Peyer's patch (tissue), 4 donors: ENCODE measurements at regions not wholly inside any gene's neighbourhood (a gene's known extent, or its start where the extent isn't known, plus 50 kb on each side); places are given as distances from the start of the nearest gene placed in this dataset.

Experiments
- DNase-seq, 3 donors: peaks; one replicate each; pipeline ENCODE4 v3.0.0-alpha.2; 2017 to 2019
- H3K27ac ChIP-seq, 4 donors: fragments of 200-600 bp; sonication (generic); one replicate each; pipeline ENCODE4 v1.5.1; 2016 to 2019
- H3K27me3 ChIP-seq, 2 donors: fragments of 200-600 bp; sonication (generic); one replicate each; pipeline ENCODE4 v1.5.1; 2019
- H3K36me3 ChIP-seq, 3 donors: fragments of 200-600 bp; sonication (generic); one replicate each; pipeline ENCODE4 v1.5.1; 2016 to 2019
- H3K4me1 ChIP-seq, 4 donors: fragments of 200-600 bp; sonication (generic); one replicate each; pipeline ENCODE4 v1.5.1; 2016 to 2019
- H3K4me3 ChIP-seq, 4 donors: fragments of 200-600 bp; sonication (generic); 1 replicate in 3 of 4; 2 replicates in 1 of 4; pipeline ENCODE4 v1.5.1; 2016 to 2019; ENCODE audit warnings: mild to moderate bottlenecking in 1 of 4
- H3K9me3 ChIP-seq, 4 donors: fragments of 200-600 bp; sonication (generic); one replicate each; pipeline ENCODE4 v1.5.1; 2016 to 2019; ENCODE audit warnings: mild to moderate bottlenecking in 1 of 4
- POLR2A ChIP-seq, 2 donors: fragments of 450-650 bp; IDR thresholded peaks; one replicate each; pipeline ENCODE4 v1.5.1; 2017; ENCODE audit warnings: antibody characterized with exemption in 2 of 2, mild to moderate bottlenecking in 2 of 2, moderate library complexity in 2 of 2
- TF ChIP-seq, protein P1 (sequence below), 6 experiments: fragments of 450-650 bp in 4 of 6; fragments of 200-600 bp in 2 of 6; sonication (generic) in 1 of 6; IDR thresholded peaks; one replicate each; pipeline ENCODE4 v1.5.1; 2017 to 2019; ENCODE audit warnings: antibody characterized with exemption in 6 of 6, mild to moderate bottlenecking in 3 of 6, moderate library complexity in 1 of 6

DNA sequence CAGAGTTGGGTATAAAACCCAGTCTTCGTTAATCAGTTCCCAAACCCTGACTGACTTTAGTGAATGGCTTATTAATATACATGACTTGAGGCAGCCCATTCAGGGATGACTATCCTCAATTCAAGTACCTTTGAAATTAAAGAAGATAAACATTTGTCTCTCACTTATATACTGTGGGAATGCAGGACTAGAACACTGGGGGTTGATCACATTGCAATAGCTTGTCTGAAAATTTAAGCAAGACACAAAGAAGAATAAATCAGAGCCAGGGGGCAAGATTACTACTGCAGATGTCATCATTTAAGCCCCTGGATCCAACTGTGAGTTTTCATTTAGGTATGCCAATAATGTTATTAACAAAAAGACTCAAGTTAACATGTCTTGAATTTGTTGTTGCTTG, 647.7 kb downstream of the ZPLD1 start:
- H3K27me3 ChIP-seq: no peaks in the 10 kb centered on the region
- no peaks in the 10 kb centered on the region for H3K4me1 ChIP-seq
- TF ChIP-seq, protein P1, sequence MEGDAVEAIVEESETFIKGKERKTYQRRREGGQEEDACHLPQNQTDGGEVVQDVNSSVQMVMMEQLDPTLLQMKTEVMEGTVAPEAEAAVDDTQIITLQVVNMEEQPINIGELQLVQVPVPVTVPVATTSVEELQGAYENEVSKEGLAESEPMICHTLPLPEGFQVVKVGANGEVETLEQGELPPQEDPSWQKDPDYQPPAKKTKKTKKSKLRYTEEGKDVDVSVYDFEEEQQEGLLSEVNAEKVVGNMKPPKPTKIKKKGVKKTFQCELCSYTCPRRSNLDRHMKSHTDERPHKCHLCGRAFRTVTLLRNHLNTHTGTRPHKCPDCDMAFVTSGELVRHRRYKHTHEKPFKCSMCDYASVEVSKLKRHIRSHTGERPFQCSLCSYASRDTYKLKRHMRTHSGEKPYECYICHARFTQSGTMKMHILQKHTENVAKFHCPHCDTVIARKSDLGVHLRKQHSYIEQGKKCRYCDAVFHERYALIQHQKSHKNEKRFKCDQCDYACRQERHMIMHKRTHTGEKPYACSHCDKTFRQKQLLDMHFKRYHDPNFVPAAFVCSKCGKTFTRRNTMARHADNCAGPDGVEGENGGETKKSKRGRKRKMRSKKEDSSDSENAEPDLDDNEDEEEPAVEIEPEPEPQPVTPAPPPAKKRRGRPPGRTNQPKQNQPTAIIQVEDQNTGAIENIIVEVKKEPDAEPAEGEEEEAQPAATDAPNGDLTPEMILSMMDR (IDR thresholded peaks at IDR 0.05): no peak
- no peak for TF ChIP-seq POLR2A (IDR thresholded peaks at IDR 0.05)
- H3K4me3 ChIP-seq: no peak overlapping the region
- DNase-seq: no peak
- no peaks in the 10 kb centered on the region for H3K36me3 ChIP-seq
- no peaks in the 10 kb centered on the region for H3K9me3 ChIP-seq
- H3K27ac ChIP-seq: no peak overlapping the region

DNA sequence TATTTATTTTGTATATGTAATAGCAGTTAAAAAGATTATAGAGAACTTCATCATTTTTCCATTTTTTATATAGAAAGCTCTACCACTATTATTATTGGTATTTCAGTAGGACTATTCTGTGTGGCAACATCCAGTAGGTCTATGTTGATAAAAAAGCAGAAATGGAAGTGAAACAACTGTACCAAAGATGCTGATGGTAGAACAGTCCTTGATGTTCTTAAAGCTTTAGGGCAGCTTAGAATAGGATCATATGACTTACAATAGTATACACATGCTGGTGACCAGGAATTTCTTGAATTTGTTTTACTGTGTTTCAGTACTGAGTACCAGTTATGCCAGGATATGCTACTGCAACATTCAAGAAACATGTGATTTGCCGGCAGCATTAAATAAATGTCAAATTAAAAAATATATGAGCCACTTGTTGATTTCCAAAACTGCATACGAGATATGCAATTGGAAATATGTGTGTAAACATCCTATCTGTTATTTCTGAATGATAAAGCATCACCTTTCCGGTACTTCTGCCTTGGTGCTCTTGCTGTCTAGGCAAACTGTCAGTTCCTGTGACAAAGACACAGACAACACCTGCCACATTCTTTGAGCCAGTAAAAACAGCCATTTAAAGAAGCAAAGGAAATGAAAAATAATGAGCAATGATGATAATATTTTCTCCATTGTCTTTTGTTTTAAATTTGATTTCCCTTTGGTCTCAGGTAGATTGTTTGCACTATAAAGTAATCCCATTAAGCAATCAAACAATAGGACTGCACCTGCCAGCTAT, 649.2 kb downstream of the ZPLD1 start:
- no peaks in the 10 kb centered on the region for H3K27me3 ChIP-seq
- TF ChIP-seq, protein P1 (IDR thresholded peaks at IDR 0.05): no peak
- no peak for TF ChIP-seq POLR2A (IDR thresholded peaks at IDR 0.05)
- H3K36me3 ChIP-seq: no peaks in the 10 kb centered on the region
- no peak overlapping the region for H3K27ac ChIP-seq
- no peak for DNase-seq
- H3K4me1 ChIP-seq: no peaks in the 10 kb centered on the region
- H3K9me3 ChIP-seq: no peaks in the 10 kb centered on the region
- H3K4me3 ChIP-seq: no peak overlapping the region

DNA sequence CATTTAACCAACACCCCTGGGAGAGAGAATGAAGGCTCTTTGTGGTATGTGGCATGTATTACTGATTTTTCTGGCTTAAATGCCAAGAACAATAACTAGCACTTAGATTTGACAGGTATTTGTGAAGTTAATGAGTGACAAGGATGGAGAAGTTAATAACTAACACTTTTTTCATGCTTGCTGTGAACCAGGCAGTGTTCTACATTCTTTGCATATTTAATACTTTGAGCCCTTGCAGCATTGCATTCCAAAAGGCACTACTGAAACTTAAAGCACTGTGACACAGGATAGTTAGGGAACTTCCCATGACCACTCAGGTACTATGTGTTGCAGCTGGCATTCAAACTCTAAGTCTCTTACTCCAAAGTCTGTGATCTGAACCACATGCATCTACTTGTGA, 650.6 kb downstream of the ZPLD1 start:
- no peak for TF ChIP-seq POLR2A (IDR thresholded peaks at IDR 0.05)
- TF ChIP-seq, protein P1 (IDR thresholded peaks at IDR 0.05): no peak
- no peak overlapping the region for H3K4me3 ChIP-seq
- H3K27me3 ChIP-seq: no peaks in the 10 kb centered on the region
- DNase-seq: no peak
- H3K9me3 ChIP-seq: no peaks in the 10 kb centered on the region
- H3K36me3 ChIP-seq: no peaks in the 10 kb centered on the region
- no peaks in the 10 kb centered on the region for H3K4me1 ChIP-seq
- H3K27ac ChIP-seq: no peak overlapping the region

DNA sequence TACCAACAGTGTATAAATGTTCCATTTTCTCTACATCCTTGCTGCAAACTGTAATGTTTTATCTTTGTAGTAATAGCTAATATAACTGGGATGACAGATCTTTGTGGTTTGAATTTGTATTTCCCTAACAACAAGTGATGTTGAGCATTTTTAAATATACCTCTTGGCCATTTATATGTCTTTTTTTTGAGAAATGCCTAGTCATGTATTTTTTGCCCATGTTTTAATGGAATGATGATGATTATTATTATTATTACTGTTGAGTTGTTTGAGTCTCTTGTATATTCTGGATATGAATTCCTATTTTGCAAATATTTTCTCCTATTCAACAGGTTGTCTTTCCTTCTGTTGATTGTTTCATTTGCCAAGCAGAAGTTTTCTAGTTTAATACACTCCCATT, 654.9 kb downstream of the ZPLD1 start:
- H3K9me3 ChIP-seq: no peaks in the 10 kb centered on the region
- H3K4me3 ChIP-seq: no peak overlapping the region
- no peaks in the 10 kb centered on the region for H3K27me3 ChIP-seq
- no peaks in the 10 kb centered on the region for H3K4me1 ChIP-seq
- TF ChIP-seq, protein P1 (IDR thresholded peaks at IDR 0.05): no peak
- TF ChIP-seq POLR2A (IDR thresholded peaks at IDR 0.05): no peak
- H3K27ac ChIP-seq: no peak overlapping the region
- no peaks in the 10 kb centered on the region for H3K36me3 ChIP-seq
- no peak for DNase-seq

DNA sequence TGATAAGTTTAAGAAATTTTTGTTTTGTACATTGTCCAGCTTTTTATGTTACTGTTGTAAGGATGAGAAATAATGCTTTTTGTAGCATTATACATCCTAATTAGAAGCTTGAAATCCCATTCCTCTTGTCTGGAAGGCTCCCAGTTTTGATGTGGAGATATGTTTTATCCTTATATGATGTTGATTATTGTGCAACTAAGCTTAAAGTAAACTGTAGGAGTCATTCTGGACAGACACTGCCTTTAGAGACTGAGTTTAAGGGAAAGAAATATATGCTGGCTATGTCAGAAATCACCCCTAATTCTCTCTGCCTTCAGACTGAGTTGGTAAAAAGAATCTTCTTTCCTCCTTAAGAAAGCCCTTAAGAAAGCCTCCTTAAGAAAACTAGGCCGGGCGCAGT, 670.4 kb downstream of the ZPLD1 start:
- Histone ChIP-seq H3K4me1 (no peaks in the 10 kb centered on the region), H3K27me3 (no peaks in the 10 kb centered on the region), H3K9me3 (no peaks in the 10 kb centered on the region), H3K4me3 (no peak overlapping the region), H3K27ac (no peak overlapping the region), H3K36me3 (no peaks in the 10 kb centered on the region)
- no peak for DNase-seq
- no peak for TF ChIP-seq POLR2A (IDR thresholded peaks at IDR 0.05)
- TF ChIP-seq, protein P1 (IDR thresholded peaks at IDR 0.05): no peak
